ENCODE measurements at regions not wholly inside any gene's neighbourhood (a gene's known extent, or its start where the extent isn't known, plus 50 kb on each side); places are given as distances from the start of the nearest gene placed in this dataset.
"Not testable (repeated sequence)": the region's sequence is repeated elsewhere in the genome, so short reads cannot be mapped to it uniquely, and the experiment has no call there.

DNA sequence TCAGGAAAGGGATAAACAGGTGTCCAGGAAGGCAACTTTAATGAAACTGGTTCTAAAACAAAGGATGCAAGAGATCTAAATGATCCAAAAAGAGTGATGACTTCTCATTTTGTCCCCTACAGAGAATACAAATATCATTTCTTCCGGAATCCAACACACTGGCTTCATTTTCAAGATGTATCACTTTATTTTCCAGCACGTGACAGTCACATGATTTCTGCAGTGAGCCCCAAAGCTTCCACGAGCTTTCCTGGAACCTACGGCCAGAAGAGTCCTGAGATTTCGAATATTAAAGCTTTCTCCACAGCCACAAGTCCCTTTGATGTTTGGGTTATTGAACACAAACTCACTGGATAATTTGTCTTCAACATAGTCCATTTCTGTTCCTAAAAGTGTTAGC, 198.0 kb downstream of the LRRC70 start:
- H3K36me3 ChIP-seq (ENCODE audit: insufficient read depth); DNase-seq (ENCODE audit: extremely low spot score); H3K4me3 ChIP-seq (ENCODE audit: low read depth, low read length); H3K27ac ChIP-seq (ENCODE audit: low read depth); H3K4me1 ChIP-seq (ENCODE audit: insufficient read depth): not testable (repeated sequence)
- 92% methylated on average over 5 of the region's 5 CpGs for WGBS

DNA sequence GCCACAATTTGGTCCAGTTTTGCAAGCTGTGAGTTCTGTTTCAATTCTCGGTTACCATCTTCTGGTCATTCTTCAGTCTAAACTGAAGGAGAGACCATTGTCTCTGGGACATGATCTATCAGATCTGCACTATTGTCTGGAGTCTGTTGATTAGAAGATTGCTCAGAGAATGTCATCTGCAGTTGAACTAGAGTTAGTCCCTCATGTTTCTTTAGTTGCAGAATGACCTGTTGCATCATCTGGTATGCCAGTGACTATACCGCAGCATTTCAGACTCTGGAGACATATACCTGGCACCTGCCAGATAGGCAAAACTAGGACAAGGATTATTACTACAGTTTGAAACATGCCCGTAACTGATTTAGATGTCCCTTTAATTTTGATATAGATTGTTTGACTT, 194.8 kb downstream of the LRRC70 start:
- H3K27ac ChIP-seq (ENCODE audit: low read depth): no peak overlapping the region
- no peak overlapping the region for H3K4me3 ChIP-seq (ENCODE audit: low read depth, low read length)
- H3K4me1 ChIP-seq (ENCODE audit: insufficient read depth): no peaks in the 10 kb centered on the region
- DNase-seq (ENCODE audit: extremely low spot score): no peak
- H3K36me3 ChIP-seq (ENCODE audit: insufficient read depth): no peaks in the 10 kb centered on the region
- WGBS: 95% methylated on average over 3 of the region's 3 CpGs

DNA sequence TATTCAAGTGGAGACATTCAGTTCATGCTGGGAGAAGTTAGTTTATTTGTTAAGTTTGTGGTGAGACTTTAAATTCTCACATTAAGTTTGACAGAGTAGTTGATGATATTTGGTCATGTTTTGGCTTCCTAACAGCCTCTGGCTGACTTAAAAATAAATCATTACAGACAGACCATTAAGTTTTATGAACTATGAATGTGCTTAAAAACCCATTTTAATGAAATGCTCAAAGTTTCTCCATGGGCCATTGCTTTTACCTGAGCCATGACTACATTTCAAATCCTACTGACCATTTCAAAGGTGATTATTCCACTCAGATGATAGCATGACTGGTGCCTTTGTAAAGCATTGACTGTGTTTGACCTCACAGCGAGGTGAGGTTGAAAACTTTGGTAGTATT, 192.7 kb downstream of the LRRC70 start:
- no peaks in the 10 kb centered on the region for H3K36me3 ChIP-seq (ENCODE audit: insufficient read depth)
- DNase-seq (ENCODE audit: extremely low spot score): no peak
- no peak overlapping the region for H3K27ac ChIP-seq (ENCODE audit: low read depth)
- H3K4me3 ChIP-seq (ENCODE audit: low read depth, low read length): no peak overlapping the region
- WGBS: 91% methylated on average over 1 of the region's 1 CpG
- no peaks in the 10 kb centered on the region for H3K4me1 ChIP-seq (ENCODE audit: insufficient read depth)

DNA sequence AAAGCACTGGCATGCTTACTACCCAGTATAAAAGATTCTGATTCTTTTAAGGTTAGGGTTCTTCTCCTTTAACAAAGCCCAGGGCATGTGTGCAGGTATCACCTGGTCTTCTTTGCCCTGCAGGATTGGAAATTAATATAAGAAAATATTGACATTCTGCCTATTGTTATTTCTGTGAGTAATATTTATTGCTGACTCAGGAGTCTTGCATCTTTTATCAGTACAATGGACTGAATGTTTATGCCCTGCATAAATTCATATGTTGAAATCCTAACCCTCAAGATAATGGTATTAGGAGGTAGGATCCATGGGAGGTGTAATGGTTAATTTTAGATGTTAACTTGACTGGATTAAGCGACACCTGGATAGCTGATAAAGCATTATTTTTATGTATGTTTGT, 189.0 kb downstream of the LRRC70 start:
- WGBS: 75% methylated on average over 1 of the region's 1 CpG
- Histone ChIP-seq H3K4me3 (ENCODE audit: low read depth, low read length) (no peak overlapping the region), H3K36me3 (ENCODE audit: insufficient read depth) (no peaks in the 10 kb centered on the region), H3K27ac (ENCODE audit: low read depth) (no peak overlapping the region), H3K4me1 (ENCODE audit: insufficient read depth) (no peaks in the 10 kb centered on the region)
- no peak for DNase-seq (ENCODE audit: extremely low spot score)

DNA sequence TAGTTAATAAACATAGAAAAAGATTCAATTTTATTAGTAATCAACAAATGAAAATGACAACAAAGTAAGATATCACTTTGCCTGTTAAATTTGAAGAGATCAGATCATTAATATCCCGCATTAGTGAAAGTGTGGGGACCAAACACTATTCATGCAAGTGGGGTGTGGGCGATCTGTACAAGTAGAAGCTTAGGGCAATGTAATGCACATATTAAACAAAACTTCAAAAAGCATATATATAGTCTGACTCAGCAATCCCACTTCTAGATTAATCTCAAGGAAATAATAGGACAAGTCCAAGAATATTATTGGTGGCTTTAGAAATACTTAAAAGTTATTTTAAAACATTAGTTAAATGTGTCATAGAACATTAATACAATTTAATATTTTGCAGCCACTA, 188.5 kb downstream of the LRRC70 start:
- H3K36me3 ChIP-seq (ENCODE audit: insufficient read depth): no peaks in the 10 kb centered on the region
- no peak overlapping the region for H3K27ac ChIP-seq (ENCODE audit: low read depth)
- no peak for DNase-seq (ENCODE audit: extremely low spot score)
- no peaks in the 10 kb centered on the region for H3K4me1 ChIP-seq (ENCODE audit: insufficient read depth)
- H3K4me3 ChIP-seq (ENCODE audit: low read depth, low read length): no peak overlapping the region
- 97% methylated on average over 2 of the region's 2 CpGs for WGBS

DNA sequence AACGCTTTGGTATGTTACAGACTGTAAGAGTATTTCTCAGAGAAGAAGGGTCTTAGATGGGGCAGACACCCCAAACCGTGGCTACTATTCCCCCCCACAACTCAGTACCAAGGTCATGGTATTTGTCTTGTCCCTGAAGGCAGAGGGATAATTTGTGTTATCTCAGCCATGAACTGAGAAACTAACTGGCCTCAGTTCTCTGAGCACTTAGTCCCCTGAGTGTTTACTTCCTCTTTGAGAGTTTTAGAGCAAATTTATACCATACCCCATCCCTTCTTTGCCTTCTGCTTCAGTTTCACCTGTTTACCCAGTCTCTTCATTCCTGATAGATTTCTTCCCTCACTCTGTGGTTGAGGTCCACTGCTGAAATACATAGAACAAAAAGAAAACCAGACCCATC, 183.9 kb downstream of the LRRC70 start:
- H3K36me3 ChIP-seq (ENCODE audit: insufficient read depth): no peaks in the 10 kb centered on the region
- 72% methylated on average over 2 of the region's 2 CpGs for WGBS
- no peak for DNase-seq (ENCODE audit: extremely low spot score)
- no peaks in the 10 kb centered on the region for H3K4me1 ChIP-seq (ENCODE audit: insufficient read depth)
- H3K27ac ChIP-seq (ENCODE audit: low read depth): no peak overlapping the region
- no peak overlapping the region for H3K4me3 ChIP-seq (ENCODE audit: low read depth, low read length)

DNA sequence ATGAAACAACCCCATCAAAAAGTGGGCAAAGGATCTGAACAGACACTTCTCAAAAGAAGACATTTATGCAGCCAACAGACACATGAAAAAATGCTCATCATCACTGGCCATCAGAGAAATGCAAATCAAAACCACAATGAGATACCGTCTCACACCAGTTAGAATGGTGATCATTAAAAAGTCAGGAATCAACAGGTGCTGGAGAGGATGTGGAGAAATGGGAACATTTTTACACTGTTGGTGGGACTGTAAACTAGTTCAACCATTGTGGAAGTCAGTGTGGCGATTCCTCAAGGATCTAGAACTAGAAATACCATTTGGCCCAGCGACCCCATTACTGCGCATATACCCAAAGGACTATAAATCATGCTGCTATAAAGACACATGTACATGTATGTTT, 179.1 kb downstream of the LRRC70 start:
- not testable (repeated sequence) for H3K27ac ChIP-seq (ENCODE audit: low read depth); H3K36me3 ChIP-seq (ENCODE audit: insufficient read depth); H3K4me1 ChIP-seq (ENCODE audit: insufficient read depth); DNase-seq (ENCODE audit: extremely low spot score); H3K4me3 ChIP-seq (ENCODE audit: low read depth, low read length)
- WGBS: 95% methylated on average over 4 of the region's 4 CpGs

DNA sequence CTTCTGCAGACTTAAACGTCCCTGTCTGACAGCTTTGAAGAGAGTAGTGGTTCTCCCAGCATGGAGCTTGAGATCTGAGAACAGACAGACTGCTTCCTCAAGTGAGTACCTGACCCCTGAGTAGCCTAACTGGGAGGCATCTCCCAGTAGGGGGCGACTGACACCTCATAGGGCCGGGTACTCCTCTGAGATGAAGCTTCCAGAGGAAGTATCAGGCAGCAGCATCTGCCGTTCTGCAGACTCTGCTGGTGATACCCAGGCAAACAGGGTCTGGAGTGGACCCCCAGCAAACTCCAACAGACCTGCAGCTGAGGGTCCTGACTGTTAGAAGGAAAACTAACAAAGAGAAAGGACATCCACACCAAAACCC, 174.4 kb downstream of the LRRC70 start:
- H3K4me3 ChIP-seq (ENCODE audit: low read depth, low read length); H3K27ac ChIP-seq (ENCODE audit: low read depth); H3K36me3 ChIP-seq (ENCODE audit: insufficient read depth); H3K4me1 ChIP-seq (ENCODE audit: insufficient read depth); DNase-seq (ENCODE audit: extremely low spot score): not testable (repeated sequence)
- 55% methylated on average over 3 of the region's 4 CpGs for WGBS

DNA sequence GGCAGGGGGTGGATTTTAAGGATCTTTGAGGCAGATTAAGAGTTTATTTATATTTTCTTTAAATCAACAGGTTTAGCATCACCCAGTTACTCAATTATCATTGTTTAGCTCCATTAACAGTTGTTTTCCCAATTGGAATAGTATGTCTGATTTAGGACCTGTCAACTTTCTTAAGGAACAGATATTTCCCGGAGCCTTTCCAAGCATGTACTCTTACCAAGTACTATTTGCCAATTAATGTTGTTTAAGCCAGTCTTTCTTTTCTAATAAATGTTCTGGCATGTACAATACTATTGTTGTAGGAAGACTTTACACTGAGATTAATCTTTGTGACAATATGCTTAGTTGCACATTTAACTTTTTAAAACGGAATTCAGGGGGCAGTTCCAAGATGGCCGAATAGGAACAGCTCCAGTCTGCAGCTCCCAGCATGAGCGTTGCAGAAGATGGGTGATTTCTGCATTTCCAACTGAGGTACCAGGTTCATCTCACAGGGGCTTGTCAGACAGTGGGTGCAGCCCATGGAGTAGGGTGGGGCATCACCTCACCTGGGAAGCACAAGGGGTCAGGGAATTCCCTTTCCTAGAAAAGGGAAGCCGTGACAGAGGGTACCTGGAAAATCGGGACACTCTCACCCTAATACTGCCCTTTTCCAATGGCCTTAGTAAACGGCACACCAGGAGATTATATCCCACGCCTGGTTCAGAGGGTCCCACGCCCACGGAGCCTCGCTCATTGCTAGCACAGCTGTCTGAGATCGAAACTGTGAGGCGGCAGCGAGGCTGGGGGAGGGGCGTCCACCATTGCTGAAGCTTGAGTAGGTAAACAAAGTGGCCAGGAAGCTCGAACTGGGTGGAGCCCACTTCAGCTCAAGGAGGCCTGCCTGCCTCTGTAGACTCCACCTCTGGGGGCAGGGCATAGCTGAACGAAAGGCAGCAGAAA, 173.7 kb downstream of the LRRC70 start:
- not testable (repeated sequence) for H3K4me3 ChIP-seq (ENCODE audit: low read depth, low read length); H3K27ac ChIP-seq (ENCODE audit: low read depth); H3K36me3 ChIP-seq (ENCODE audit: insufficient read depth); DNase-seq (ENCODE audit: extremely low spot score); H3K4me1 ChIP-seq (ENCODE audit: insufficient read depth)
- whole genome bisulfite sequencing: 87% methylated on average over 17 of the region's 17 CpGs

DNA sequence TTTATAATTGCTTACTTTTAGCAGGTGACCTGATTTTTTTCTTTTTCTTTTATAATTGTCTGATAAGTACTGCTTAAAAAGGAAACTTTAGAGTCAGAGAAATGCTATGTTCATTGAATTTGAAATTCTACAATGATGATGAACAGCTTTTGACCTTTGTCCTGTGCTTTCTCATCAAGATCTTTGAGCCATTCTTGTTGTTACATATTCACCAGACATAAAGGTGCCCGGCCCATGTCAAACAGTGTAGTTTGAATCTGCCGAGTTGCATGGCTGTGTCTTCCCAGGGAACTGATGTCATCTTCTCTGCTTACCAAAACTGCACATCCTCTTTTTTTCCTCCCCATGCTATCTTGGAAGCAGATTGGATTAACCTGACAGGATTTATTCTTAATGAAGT, 163.6 kb downstream of the LRRC70 start:
- H3K4me3 ChIP-seq (ENCODE audit: low read depth, low read length): no peak overlapping the region
- DNase-seq (ENCODE audit: extremely low spot score): no peak
- WGBS: 75% methylated on average over 2 of the region's 2 CpGs
- H3K27ac ChIP-seq (ENCODE audit: low read depth): no peak overlapping the region
- no peaks in the 10 kb centered on the region for H3K36me3 ChIP-seq (ENCODE audit: insufficient read depth)
- no peaks in the 10 kb centered on the region for H3K4me1 ChIP-seq (ENCODE audit: insufficient read depth)

DNA sequence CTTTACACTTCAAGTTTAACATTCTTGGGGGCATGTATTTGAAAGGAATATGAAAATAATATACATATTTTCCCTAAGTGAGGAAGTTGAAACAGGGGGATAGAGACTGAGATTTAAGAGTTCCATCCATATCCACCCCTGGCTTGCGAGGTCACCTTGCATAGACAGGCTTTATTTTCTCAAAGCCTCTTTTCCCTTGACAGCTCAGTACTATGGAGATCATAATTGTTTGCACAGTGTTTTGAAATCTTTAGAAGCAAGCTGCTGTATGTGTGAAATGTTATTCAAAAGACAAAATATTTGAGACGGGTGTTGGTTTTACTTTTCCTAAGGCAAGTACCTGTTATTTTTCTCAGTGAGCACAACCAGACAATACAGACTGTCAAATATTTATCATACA, 163.1 kb downstream of the LRRC70 start:
- H3K27ac ChIP-seq (ENCODE audit: low read depth): no peak overlapping the region
- H3K4me1 ChIP-seq (ENCODE audit: insufficient read depth): no peaks in the 10 kb centered on the region
- no peak for DNase-seq (ENCODE audit: extremely low spot score)
- no peak overlapping the region for H3K4me3 ChIP-seq (ENCODE audit: low read depth, low read length)
- H3K36me3 ChIP-seq (ENCODE audit: insufficient read depth): no peaks in the 10 kb centered on the region
- 84% methylated on average over 2 of the region's 2 CpGs for WGBS

DNA sequence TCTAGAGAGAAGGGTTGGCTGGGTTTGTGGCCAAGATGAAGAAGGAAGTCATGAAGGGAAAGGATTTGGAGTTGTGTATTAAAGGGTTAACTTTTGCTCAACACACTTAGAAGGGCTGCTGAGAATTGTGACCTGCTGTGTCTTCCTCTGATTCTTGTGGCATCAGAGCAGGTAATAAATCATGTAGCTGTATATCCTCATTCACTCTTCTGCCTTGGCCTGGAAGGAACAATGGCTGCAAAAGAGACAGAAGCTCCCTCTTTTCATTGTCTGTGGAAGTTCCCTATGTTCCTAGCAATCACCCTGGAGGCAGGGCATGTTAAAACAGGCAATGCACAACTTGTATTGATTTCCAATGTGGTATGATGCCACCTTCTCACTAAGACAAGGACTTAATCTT, 159.1 kb downstream of the LRRC70 start:
- no peaks in the 10 kb centered on the region for H3K36me3 ChIP-seq (ENCODE audit: insufficient read depth)
- H3K4me3 ChIP-seq (ENCODE audit: low read depth, low read length): no peak overlapping the region
- no peak overlapping the region for H3K27ac ChIP-seq (ENCODE audit: low read depth)
- no peak for DNase-seq (ENCODE audit: extremely low spot score)
- no peaks in the 10 kb centered on the region for H3K4me1 ChIP-seq (ENCODE audit: insufficient read depth)

DNA sequence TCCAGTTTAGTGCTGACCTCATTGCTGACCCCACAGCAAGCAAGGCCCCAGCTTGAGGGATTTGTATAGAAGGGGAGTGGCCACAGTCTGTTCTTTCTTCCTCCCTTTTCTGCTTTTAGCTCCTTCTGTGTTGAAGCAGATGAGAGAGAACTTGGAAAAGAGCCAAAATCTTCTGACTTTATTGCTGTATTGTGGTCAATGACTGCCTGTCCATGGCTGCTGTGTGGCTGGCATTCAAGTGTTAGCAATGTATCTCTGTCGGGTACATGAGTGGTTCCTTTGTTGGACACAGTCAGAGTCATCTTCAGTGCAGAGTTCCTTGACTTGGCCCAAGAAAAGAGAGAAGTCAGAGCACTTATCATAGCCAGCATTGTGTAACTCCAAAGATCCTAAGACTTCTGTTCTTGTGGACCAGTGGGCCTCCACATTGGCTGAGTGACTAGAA, 154.1 kb downstream of the LRRC70 start:
- no peaks in the 10 kb centered on the region for H3K36me3 ChIP-seq (ENCODE audit: insufficient read depth)
- no peak for DNase-seq (ENCODE audit: extremely low spot score)
- no peaks in the 10 kb centered on the region for H3K4me1 ChIP-seq (ENCODE audit: insufficient read depth)
- no peak overlapping the region for H3K4me3 ChIP-seq (ENCODE audit: low read depth, low read length)
- no peak overlapping the region for H3K27ac ChIP-seq (ENCODE audit: low read depth)
- WGBS: 51% methylated on average over 1 of the region's 1 CpG

DNA sequence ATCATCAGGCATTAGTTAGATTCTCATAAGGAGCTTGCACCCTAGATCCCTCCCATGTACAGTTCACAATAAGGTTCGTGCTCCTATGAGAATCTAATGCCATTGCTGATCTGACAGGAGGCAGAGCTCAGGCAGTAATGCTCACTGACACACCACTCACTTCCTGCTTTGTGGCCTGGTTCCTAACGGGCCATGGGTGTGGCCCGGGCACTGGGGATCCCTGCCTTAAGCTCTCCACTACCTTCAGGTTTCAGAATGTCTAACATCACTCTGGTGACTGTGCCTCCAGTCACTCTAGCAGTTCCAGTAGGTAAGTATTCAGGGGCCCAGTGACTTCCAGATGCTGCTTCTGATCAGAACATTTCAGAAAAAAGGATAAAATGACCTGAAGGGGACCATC, 152.4 kb downstream of the LRRC70 start:
- 70% methylated on average over 3 of the region's 3 CpGs for WGBS
- no peak for DNase-seq (ENCODE audit: extremely low spot score)
- no peak overlapping the region for H3K27ac ChIP-seq (ENCODE audit: low read depth)
- no peaks in the 10 kb centered on the region for H3K36me3 ChIP-seq (ENCODE audit: insufficient read depth)
- no peak overlapping the region for H3K4me3 ChIP-seq (ENCODE audit: low read depth, low read length)
- H3K4me1 ChIP-seq (ENCODE audit: insufficient read depth): no peaks in the 10 kb centered on the region

DNA sequence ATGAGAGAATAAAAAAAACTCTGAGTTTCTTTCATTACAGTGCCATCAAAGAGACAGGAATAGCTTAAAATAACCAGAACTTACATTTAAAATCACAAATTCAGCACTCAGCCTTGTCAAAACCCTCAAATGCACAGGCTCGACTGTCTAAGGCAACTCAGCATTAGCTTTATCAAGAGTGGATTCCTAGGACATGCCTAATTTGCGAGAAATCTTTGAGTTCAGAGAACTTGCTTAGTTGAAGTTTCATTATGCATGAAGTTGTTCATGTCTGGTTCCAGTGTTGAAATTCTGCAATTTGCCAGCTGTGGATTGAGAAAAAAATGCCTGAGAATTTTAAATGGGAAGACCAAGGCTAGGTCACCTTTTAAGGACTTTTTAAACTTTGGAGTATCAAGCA, 151.1 kb downstream of the LRRC70 start:
- WGBS: 52% methylated on average over 2 of the region's 2 CpGs
- Histone ChIP-seq H3K27ac (ENCODE audit: low read depth) (no peak overlapping the region), H3K4me3 (ENCODE audit: low read depth, low read length) (no peak overlapping the region), H3K36me3 (ENCODE audit: insufficient read depth) (no peaks in the 10 kb centered on the region), H3K4me1 (ENCODE audit: insufficient read depth) (no peaks in the 10 kb centered on the region)
- no peak for DNase-seq (ENCODE audit: extremely low spot score)

Data from urinary bladder (tissue), 3 donors.